HCT116 (cell line): ENCODE measurements at regions not wholly inside any gene's neighbourhood (a gene's known extent, or its start where the extent isn't known, plus 50 kb on each side); places are given as distances from the start of the nearest gene placed in this dataset.

Experiments
- ATAC-seq: fragments of 200-7000 bp; cut with Tn5 transposase; 2 replicates; pipeline ENCODE4 v1.9.1; 2020; ENCODE audit warnings: mild to moderate bottlenecking, moderate library complexity
- BruUV-seq: library from RNA; stranded (reverse); fragments of 400-500 nt; replicated peaks from 2 replicates; lab custom pipeline; 2021; lab: Mats Ljungman, UMichigan
- CTCF ChIA-PET: fragments of 300-600 bp; sonication (Branson Sonifier 250); formaldehyde crosslinking; loops from one replicate; lab custom pipeline; 2021; ENCODE audit warnings: antibody characterized with exemption; lab: Charles Lee
- POLR2A ChIA-PET: fragments of 300-600, 350-600 bp; sonication (Branson Sonifier 250); formaldehyde crosslinking; loops from one replicate; lab custom pipeline; 2021; ENCODE audit warnings: antibody characterized with exemption; lab: Charles Lee
- RAD21 ChIA-PET, 2 experiments: fragments of 300-600 bp; sonication (Branson Sonifier 250); formaldehyde crosslinking; loops; one replicate each; lab custom pipeline; 2023; ENCODE audit warnings: low total read pairs in 2 of 2; ENCODE audit not compliant: uncharacterized antibody in 2 of 2, unreplicated experiment in 2 of 2, low non-redundant PET in 1 of 2; lab: Charles Lee
- DNase-seq: peaks from one replicate; pipeline ENCODE4 v3.0.0-alpha.2; 2010; ENCODE audit warnings: low read depth, low spot score
- H2AFZ ChIP-seq: fragments of 200-600 bp; shearing (Covaris generic), sonication (generic); 2 replicates; pipeline ENCODE4 v1.6.1; 2017; ENCODE audit warnings: low read depth, mixed run types, mixed read lengths, antibody characterized with exemption, low read length; ENCODE audit not compliant: poor library complexity, severe bottlenecking
- H3K27ac ChIP-seq: 2 replicates; pipeline ENCODE4 v1.5.1; 2012; ENCODE audit warnings: low read depth, low read length
- H3K27me3 ChIP-seq: fragments of 200-600 bp; sonication (generic); 2 replicates; pipeline ENCODE4 v1.6.1; 2016; ENCODE audit warnings: mixed run types, low read length, mixed read lengths; ENCODE audit not compliant: insufficient read depth
- H3K36me3 ChIP-seq, 2 experiments: fragments of 200-500 bp in 1 of 2; fragments of 200-600 bp in 1 of 2; sonication (Bioruptor generic) in 1 of 2; sonication (generic) in 1 of 2; 2 replicates each; pipeline versions ENCODE4 v1.5.1 to v1.6.1; 2014 to 2016; ENCODE audit warnings: low read length in 2 of 2, inconsistent platforms in 1 of 2, mixed read lengths in 1 of 2, mixed run types in 1 of 2; ENCODE audit not compliant: insufficient read depth in 2 of 2, control insufficient read depth in 1 of 2
- H3K4me1 ChIP-seq, 2 experiments: fragments of 200-600 bp in 1 of 2; sonication (generic) in 1 of 2; 2 replicates each; pipeline versions ENCODE4 v1.5.1 to v1.6.1; 2012 to 2017; ENCODE audit warnings: low read length in 2 of 2, inconsistent platforms in 1 of 2, mild to moderate bottlenecking in 1 of 2, mixed read lengths in 1 of 2, mixed run types in 1 of 2, moderate library complexity in 1 of 2; ENCODE audit not compliant: insufficient read depth in 2 of 2, control insufficient read depth in 1 of 2
- H3K4me2 ChIP-seq: fragments of 200-600 bp; sonication (generic); 2 replicates; pipeline ENCODE4 v1.6.1; 2017; ENCODE audit warnings: mixed run types, low read length, mixed read lengths
- H3K4me3 ChIP-seq, 2 experiments: fragments of 200-600 bp in 1 of 2; sonication (generic) in 1 of 2; replicated peaks in 1 of 2; 2 replicates each; pipeline ENCODE4 v1.5.1; 2011 to 2016; ENCODE audit warnings: low read length in 2 of 2, control low read depth in 1 of 2, low read depth in 1 of 2, mild to moderate bottlenecking in 1 of 2, mixed read lengths in 1 of 2, mixed run types in 1 of 2
- H3K79me2 ChIP-seq: fragments of 200-600 bp; sonication (generic); 2 replicates; pipeline ENCODE4 v1.6.1; 2017; ENCODE audit warnings: mild to moderate bottlenecking, mixed run types, low read length, moderate library complexity, mixed read lengths; ENCODE audit not compliant: insufficient read depth
- H3K9ac ChIP-seq: fragments of 200-600 bp; sonication (generic); 2 replicates; pipeline ENCODE4 v1.6.1; 2016; ENCODE audit warnings: low read length, mixed read lengths
- H3K9me2 ChIP-seq: fragments of 200-600 bp; sonication (generic), shearing (Covaris generic); 2 replicates; pipeline ENCODE4 v1.6.1; 2017; ENCODE audit warnings: mixed run types, mild to moderate bottlenecking, moderate library complexity; ENCODE audit not compliant: insufficient read depth
- H3K9me3 ChIP-seq, 2 experiments: fragments of 200-500 bp in 1 of 2; fragments of 200-600 bp in 1 of 2; sonication (Bioruptor generic) in 1 of 2; sonication (generic) in 1 of 2; 2 replicates each; pipeline ENCODE4 v1.6.1; 2014 to 2017; ENCODE audit warnings: low read length in 2 of 2, mixed read lengths in 2 of 2, inconsistent platforms in 1 of 2, low read depth in 1 of 2, mild to moderate bottlenecking in 1 of 2, mixed run types in 1 of 2, moderate library complexity in 1 of 2; ENCODE audit not compliant: control insufficient read depth in 1 of 2, insufficient read depth in 1 of 2
- H4K20me1 ChIP-seq: fragments of 200-600 bp; sonication (generic), shearing (Covaris generic); 2 replicates; pipeline ENCODE4 v1.6.1; 2017; ENCODE audit warnings: mixed run types, mild to moderate bottlenecking, moderate library complexity; ENCODE audit not compliant: insufficient read depth
- CBX3 ChIP-seq: IDR thresholded peaks from 2 replicates; pipeline ENCODE4 v1.6.1; 2012; ENCODE audit warnings: low read depth
- EGR1 ChIP-seq: IDR thresholded peaks from 2 replicates; pipeline ENCODE4 v1.6.1; 2012; ENCODE audit warnings: low read depth
- EZH2phosphoT487 ChIP-seq: fragments of 200-600 bp; IDR thresholded peaks from 2 replicates; pipeline ENCODE4 v1.6.1; 2018; ENCODE audit warnings: antibody characterized with exemption, borderline replicate concordance
- POLR2A ChIP-seq: IDR thresholded peaks from 2 replicates; pipeline ENCODE4 v1.7.0; 2011; ENCODE audit warnings: borderline replicate concordance; ENCODE audit not compliant: insufficient read depth, insufficient read length; ENCODE audit errors: extremely low read depth
- RAD21 ChIP-seq: IDR thresholded peaks from 2 replicates; pipeline ENCODE4 v1.6.1; 2012; ENCODE audit warnings: low read depth, mild to moderate bottlenecking
- REST ChIP-seq: IDR thresholded peaks from 2 replicates; pipeline ENCODE4 v1.6.1; 2012; ENCODE audit warnings: low read depth
- SIN3A ChIP-seq: IDR thresholded peaks from 2 replicates; pipeline ENCODE4 v1.6.1; 2012; ENCODE audit warnings: low read depth
- ZBTB33 ChIP-seq: IDR thresholded peaks from 2 replicates; pipeline ENCODE4 v1.6.1; 2011; ENCODE audit warnings: mild to moderate bottlenecking, low read length, moderate library complexity; ENCODE audit not compliant: insufficient replicate concordance; ENCODE audit errors: extremely low read depth
- ZFX ChIP-seq: fragments of 450-650 bp; IDR thresholded peaks from 2 replicates; pipeline ENCODE4 v1.6.1; 2017
- intact Hi-C: fragments of 100-400 bp; cut with micrococcal nuclease; formaldehyde crosslinking; loops from 2 replicates; pipeline ENCODE4 v1.10.0; 2022
- TF ChIP-seq, protein P1 (sequence below), 3 experiments: fragments of 200-600 bp in 1 of 3; sonication (generic) in 1 of 3; IDR thresholded peaks in 2 of 3; conservative IDR thresholded peaks in 1 of 3; 2 replicates each; pipeline ENCODE4 v1.5.1; 2012 to 2017; ENCODE audit warnings: low read depth in 2 of 3, low read length in 2 of 3, antibody characterized with exemption in 1 of 3, borderline replicate concordance in 1 of 3, control low read depth in 1 of 3, mild to moderate bottlenecking in 1 of 3, mixed read lengths in 1 of 3, mixed run types in 1 of 3, moderate library complexity in 1 of 3; ENCODE audit not compliant: insufficient read depth in 1 of 3

DNA sequence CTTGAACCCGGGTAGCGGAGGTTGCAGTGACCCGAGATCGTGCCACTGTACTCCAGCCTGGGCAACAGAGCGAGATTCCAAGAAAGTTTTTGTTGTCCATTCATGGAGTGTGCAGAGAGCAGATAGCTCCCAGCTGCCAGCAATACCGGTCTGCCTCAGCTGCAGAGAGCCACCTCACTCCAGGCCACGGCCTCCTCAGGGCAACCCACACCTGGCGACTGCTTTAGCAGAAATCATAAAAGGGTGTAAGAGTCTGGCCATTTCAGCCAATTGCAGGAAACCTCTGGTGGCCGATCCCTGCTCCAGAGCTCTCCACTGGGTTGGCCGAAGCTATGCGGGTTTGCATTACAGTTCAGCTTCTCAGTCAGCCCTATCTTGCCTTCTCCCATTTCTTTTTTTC is 227.4 kb upstream of the BCOR start:
- ChIA-PET CTCF (no interaction called here), RAD21 (no interaction called here), POLR2A (no interaction called here)
- intact Hi-C loops: no loop called here
- TF ChIP-seq ZBTB33: no peak
- no peak for TF ChIP-seq REST
- TF ChIP-seq, protein P1, sequence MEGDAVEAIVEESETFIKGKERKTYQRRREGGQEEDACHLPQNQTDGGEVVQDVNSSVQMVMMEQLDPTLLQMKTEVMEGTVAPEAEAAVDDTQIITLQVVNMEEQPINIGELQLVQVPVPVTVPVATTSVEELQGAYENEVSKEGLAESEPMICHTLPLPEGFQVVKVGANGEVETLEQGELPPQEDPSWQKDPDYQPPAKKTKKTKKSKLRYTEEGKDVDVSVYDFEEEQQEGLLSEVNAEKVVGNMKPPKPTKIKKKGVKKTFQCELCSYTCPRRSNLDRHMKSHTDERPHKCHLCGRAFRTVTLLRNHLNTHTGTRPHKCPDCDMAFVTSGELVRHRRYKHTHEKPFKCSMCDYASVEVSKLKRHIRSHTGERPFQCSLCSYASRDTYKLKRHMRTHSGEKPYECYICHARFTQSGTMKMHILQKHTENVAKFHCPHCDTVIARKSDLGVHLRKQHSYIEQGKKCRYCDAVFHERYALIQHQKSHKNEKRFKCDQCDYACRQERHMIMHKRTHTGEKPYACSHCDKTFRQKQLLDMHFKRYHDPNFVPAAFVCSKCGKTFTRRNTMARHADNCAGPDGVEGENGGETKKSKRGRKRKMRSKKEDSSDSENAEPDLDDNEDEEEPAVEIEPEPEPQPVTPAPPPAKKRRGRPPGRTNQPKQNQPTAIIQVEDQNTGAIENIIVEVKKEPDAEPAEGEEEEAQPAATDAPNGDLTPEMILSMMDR (IDR thresholded peaks at IDR 0.05 in 2 of 3, conservative IDR thresholded peaks at IDR 0.05 in 1 of 3; ENCODE audit: borderline replicate concordance in 1 of 3, insufficient read depth in 1 of 3, low read depth in 2 of 3, low read length in 2 of 3): no peak
- TF ChIP-seq CBX3: no peak
- no peak for TF ChIP-seq EGR1
- no peak for TF ChIP-seq SIN3A
- TF ChIP-seq RAD21: no peak
- TF ChIP-seq POLR2A: no peak
- TF ChIP-seq ZFX: no peak
- TF ChIP-seq EZH2phosphoT487: no peak
- Histone ChIP-seq H3K79me2 (no peaks in the 10 kb centered on the region), H3K9ac (no peak overlapping the region), H3K4me2 (no peak overlapping the region), H3K36me3 (no peaks in the 10 kb centered on the region), H3K4me1 (no peaks in the 10 kb centered on the region), H4K20me1 (no peaks in the 10 kb centered on the region), H3K27me3 (no peaks in the 10 kb centered on the region), H3K27ac (no peak overlapping the region), H3K9me3 (no peaks in the 10 kb centered on the region), H2AFZ (no peak overlapping the region), H3K9me2 (no peaks in the 10 kb centered on the region), H3K4me3 (no peak overlapping the region)
- BruUV-seq: no TSS peak
- ATAC-seq (no peak), DNase-seq (no peak)
